AG10803 (cell line): ENCODE measurements at regions not wholly inside any gene's neighbourhood (a gene's known extent, or its start where the extent isn't known, plus 50 kb on each side); places are given as distances from the start of the nearest gene placed in this dataset.
A peak's percentile ranks its signal among the peaks of the same experiment; 100 is the strongest.

Experiments used
- DNase-seq: peaks from one replicate; pipeline ENCODE4 v3.0.0; 2010; ENCODE audit warnings: low read depth
- H3K4me3 ChIP-seq: 2 replicates; pipeline ENCODE4 v1.5.1; 2011; ENCODE audit warnings: mild to moderate bottlenecking, low read length, control low read depth
- CTCF ChIP-seq: conservative IDR thresholded peaks from 2 replicates; pipeline ENCODE4 v1.5.1; 2011; ENCODE audit warnings: mild to moderate bottlenecking, low read length, control low read depth, inconsistent platforms

DNA sequence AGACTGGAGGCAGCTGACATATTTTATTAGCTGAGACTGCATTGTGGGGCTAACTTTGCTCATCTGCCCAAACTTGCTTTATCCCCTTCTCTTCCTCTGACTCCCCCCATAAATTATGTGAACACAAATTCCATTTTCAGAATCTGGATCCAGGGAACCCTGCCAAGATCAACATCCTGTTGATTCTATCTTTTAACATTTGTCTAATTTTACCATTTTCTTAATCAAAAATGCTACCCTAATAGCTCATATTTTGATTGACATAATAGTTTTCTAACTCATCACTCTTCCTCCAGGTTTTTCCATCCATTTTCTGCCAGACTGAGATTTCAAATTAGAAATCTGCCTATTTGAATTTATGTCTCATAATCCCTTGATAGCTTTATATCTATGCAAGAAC, 184.7 kb upstream of the PRSS16 start:
- TF ChIP-seq CTCF = no peak
- H3K4me3 ChIP-seq = no peak overlapping the region
- DNase-seq = no peak

- no peak for DNase-seq
- no peak for TF ChIP-seq CTCF
- H3K4me3 ChIP-seq = no peak overlapping the region
These were observed 182.3 kb upstream of the PRSS16 start for GRCh38 chr6:27065183-27065582.

- H3K4me3 ChIP-seq = no peak overlapping the region
- no peak for DNase-seq
- TF ChIP-seq CTCF = no peak
These were observed 181.1 kb upstream of the PRSS16 start for GRCh38 chr6:27066381-27066780.

GRCh38 chr6:27066802-27067201, 180.7 kb upstream of the PRSS16 start:
- DNase-seq = no peak
- H3K4me3 ChIP-seq = no peak overlapping the region
- no peak for TF ChIP-seq CTCF

- no peak overlapping the region for H3K4me3 ChIP-seq
- TF ChIP-seq CTCF = no peak
- DNase-seq = no peak
These were observed 174.1 kb upstream of the PRSS16 start for GRCh38 chr6:27073441-27073840.

GRCh38 chr6:27076116-27076515, 171.4 kb upstream of the PRSS16 start:
- no peak overlapping the region for H3K4me3 ChIP-seq
- no peak for DNase-seq
- no peak for TF ChIP-seq CTCF

DNA sequence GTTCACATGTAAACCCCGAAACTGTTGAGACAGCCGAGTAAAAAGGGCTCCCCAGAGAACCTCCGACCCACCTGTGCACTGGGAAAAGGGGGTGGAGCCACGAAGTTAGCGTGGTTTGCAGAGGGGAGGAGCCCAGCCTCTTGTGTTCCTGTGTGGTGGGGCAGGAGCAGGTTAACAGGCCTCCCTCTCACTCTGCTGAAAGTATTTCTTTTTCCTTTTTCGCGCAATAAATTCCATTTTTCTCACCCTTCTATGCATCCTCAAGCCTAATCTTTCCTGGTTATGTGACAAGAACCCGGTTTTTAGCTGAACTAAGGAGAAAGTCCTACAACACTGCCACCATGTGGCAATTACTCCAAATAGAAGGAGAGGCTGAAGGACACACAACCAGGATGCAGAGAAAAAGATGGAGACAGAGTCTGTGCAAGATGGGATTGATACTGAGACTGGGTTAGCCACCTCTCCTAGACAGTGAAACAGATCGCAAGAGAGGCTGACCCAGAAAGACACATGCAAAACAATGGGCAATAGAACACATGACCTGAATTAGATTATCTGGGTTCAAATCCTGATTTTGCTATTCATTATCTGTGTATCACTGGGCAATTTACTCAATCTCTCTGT, 168.7 kb upstream of the PRSS16 start:
- peak; percentile 65 for DNase-seq
- H3K4me3 ChIP-seq = peak overlapping the region; percentile 28; the same call in 1 of the 2 replicates
- peak; percentile 81 for TF ChIP-seq CTCF
